ENCODE measurements at regions not wholly inside any gene's neighbourhood (a gene's known extent, or its start where the extent isn't known, plus 50 kb on each side); places are given as distances from the start of the nearest gene placed in this dataset.

- TF ChIP-seq NFIC (IDR thresholded peaks at IDR 0.05; ENCODE audit: borderline replicate concordance) (no peak), SIN3A (IDR thresholded peaks at IDR 0.05; ENCODE audit: borderline replicate concordance, low read depth, low read length) (no peak), POLR2AphosphoS5 (IDR thresholded peaks at IDR 0.05; ENCODE audit: low read depth, low read length) (no peak), ELF1 (IDR thresholded peaks at IDR 0.05) (no peak), FOXM1 (IDR thresholded peaks at IDR 0.05; ENCODE audit: low read depth) (0 out of 2 replicates have a peak, but pooled peaks have one; percentile 7), RXRA (IDR thresholded peaks at IDR 0.05; ENCODE audit: borderline replicate concordance, low read depth) (no peak)
- TF ChIP-seq, protein P1, sequence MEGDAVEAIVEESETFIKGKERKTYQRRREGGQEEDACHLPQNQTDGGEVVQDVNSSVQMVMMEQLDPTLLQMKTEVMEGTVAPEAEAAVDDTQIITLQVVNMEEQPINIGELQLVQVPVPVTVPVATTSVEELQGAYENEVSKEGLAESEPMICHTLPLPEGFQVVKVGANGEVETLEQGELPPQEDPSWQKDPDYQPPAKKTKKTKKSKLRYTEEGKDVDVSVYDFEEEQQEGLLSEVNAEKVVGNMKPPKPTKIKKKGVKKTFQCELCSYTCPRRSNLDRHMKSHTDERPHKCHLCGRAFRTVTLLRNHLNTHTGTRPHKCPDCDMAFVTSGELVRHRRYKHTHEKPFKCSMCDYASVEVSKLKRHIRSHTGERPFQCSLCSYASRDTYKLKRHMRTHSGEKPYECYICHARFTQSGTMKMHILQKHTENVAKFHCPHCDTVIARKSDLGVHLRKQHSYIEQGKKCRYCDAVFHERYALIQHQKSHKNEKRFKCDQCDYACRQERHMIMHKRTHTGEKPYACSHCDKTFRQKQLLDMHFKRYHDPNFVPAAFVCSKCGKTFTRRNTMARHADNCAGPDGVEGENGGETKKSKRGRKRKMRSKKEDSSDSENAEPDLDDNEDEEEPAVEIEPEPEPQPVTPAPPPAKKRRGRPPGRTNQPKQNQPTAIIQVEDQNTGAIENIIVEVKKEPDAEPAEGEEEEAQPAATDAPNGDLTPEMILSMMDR (IDR thresholded peaks at IDR 0.05) = no peak
Measured at GRCh38 chr10:62584731-62585130, 210.6 kb downstream of the ZNF365 start (continued).

GRCh38 chr10:62585211-62585775, 211.1 kb downstream of the ZNF365 start:
- Histone ChIP-seq H3K9me2 (no peaks in the 10 kb centered on the region), H2AFZ (ENCODE audit: low read depth) (no peak overlapping the region), H3K4me2 (no peak overlapping the region), H3K27ac (ENCODE audit: low read depth in 2 of 2, low read length in 1 of 2) (peak overlapping the region; percentile 84 to 96; a peak in 3 of 4 replicates), H3K36me3 (replicated peaks in 1 of 2; ENCODE audit: control insufficient read depth in 1 of 2, insufficient read depth in 2 of 2, low read length in 1 of 2) (no peaks in the 10 kb centered on the region), H3K27me3 (ENCODE audit: insufficient read depth) (no peaks in the 10 kb centered on the region), H3K9me3 (0 out of 2 replicates have a peak, but pooled peaks cover 4% of the 10 kb centered on the region), H3K9ac (no peak overlapping the region), H3K79me2 (ENCODE audit: insufficient read depth) (no peaks in the 10 kb centered on the region), H3K4me3 (ENCODE audit: low read depth in 2 of 2, low read length in 1 of 2) (no peak overlapping the region), H3K4me1 (ENCODE audit: control insufficient read depth in 1 of 2, insufficient read depth in 2 of 2, low read depth in 1 of 2, low read length in 1 of 2) (peaks cover 0 to 37% of the 10 kb centered on the region in 2 experiments), H3F3A (replicated peaks; ENCODE audit: insufficient read depth) (peaks cover 40% of the 10 kb centered on the region), H4K20me1 (ENCODE audit: insufficient read depth) (no peaks in the 10 kb centered on the region)
- ChIA-PET POLR2A (no interaction called here), CTCF (interaction anchor here (1.7 to 2.8 kb wide), 3 partner anchors 9 to 499 kb away, joined by 3 to 8 read pairs (median 8); no protein-coding TSS in a partner anchor)
- TF ChIP-seq MAX (IDR thresholded peaks at IDR 0.05; ENCODE audit: low read depth) (no peak), USF1 (IDR thresholded peaks at IDR 0.05; ENCODE audit: borderline replicate concordance, low read depth) (no peak), FOXJ3 (CRISPR knock-in tag; IDR thresholded peaks at IDR 0.05) (no peak)
- TF ChIP-seq, protein P2, sequence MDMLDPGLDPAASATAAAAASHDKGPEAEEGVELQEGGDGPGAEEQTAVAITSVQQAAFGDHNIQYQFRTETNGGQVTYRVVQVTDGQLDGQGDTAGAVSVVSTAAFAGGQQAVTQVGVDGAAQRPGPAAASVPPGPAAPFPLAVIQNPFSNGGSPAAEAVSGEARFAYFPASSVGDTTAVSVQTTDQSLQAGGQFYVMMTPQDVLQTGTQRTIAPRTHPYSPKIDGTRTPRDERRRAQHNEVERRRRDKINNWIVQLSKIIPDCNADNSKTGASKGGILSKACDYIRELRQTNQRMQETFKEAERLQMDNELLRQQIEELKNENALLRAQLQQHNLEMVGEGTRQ (IDR thresholded peaks at IDR 0.05; ENCODE audit: borderline replicate concordance, low read depth, low read length) = no peak
- 54% methylated on average over 6 of the region's 6 CpGs for WGBS (ENCODE audit: low lambda C conversion rate)
- DNase-seq = no peak

DNA sequence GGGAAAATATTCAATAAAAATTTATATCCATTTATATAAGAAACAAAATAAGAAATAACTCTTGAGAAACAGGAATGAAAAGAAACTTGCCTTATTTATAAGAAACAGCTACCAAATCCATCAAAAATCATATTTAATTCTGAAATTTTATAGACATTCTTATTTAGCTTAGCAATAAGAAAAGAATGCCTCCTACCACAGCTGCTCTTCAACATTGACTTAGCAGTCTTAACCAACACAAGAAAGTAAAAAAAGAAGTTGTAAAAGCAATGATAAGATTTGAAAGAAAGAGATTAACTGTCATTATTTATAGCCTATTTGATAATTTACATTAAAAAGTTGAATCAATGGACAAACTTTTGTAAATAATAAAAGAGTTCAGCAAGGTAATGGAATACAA, 212.8 kb downstream of the ZNF365 start:
- Histone ChIP-seq H3K9ac (no peak overlapping the region), H3K4me3 (ENCODE audit: low read depth in 2 of 2, low read length in 1 of 2) (no peak overlapping the region), H4K20me1 (ENCODE audit: insufficient read depth) (no peaks in the 10 kb centered on the region), H3K36me3 (replicated peaks in 1 of 2; ENCODE audit: control insufficient read depth in 1 of 2, insufficient read depth in 2 of 2, low read length in 1 of 2) (no peaks in the 10 kb centered on the region), H3K27ac (ENCODE audit: low read depth in 2 of 2, low read length in 1 of 2) (no peak overlapping the region), H3K4me1 (ENCODE audit: control insufficient read depth in 1 of 2, insufficient read depth in 2 of 2, low read depth in 1 of 2, low read length in 1 of 2) (peaks cover 0 to 24% of the 10 kb centered on the region in 2 experiments), H3K4me2 (no peak overlapping the region), H3F3A (replicated peaks; ENCODE audit: insufficient read depth) (peaks cover 30% of the 10 kb centered on the region), H2AFZ (ENCODE audit: low read depth) (no peak overlapping the region), H3K9me3 (0 out of 2 replicates have a peak, but pooled peaks cover 4% of the 10 kb centered on the region), H3K79me2 (ENCODE audit: insufficient read depth) (no peaks in the 10 kb centered on the region), H3K27me3 (ENCODE audit: insufficient read depth) (no peaks in the 10 kb centered on the region), H3K9me2 (no peaks in the 10 kb centered on the region)
- POLR2A ChIA-PET = no interaction called here
- DNase-seq = no peak
- CTCF ChIA-PET = interaction anchor here (1.0 to 2.8 kb wide), 2 partner anchors 231 to 497 kb away, joined by 4 to 8 read pairs; no protein-coding TSS in a partner anchor
- TF ChIP-seq ZBTB33 (IDR thresholded peaks at IDR 0.05; ENCODE audit: borderline replicate concordance, low read depth) (no peak), FOSL2 (IDR thresholded peaks at IDR 0.05; ENCODE audit: borderline replicate concordance, low read depth) (no peak), MEF2A (IDR thresholded peaks at IDR 0.05; ENCODE audit: borderline replicate concordance, low read depth) (no peak), TAF1 (IDR thresholded peaks at IDR 0.05; ENCODE audit: borderline replicate concordance, low read depth, low read length) (no peak), YY1 (IDR thresholded peaks at IDR 0.05; ENCODE audit: low read depth) (no peak), EP300 (IDR thresholded peaks at IDR 0.05; ENCODE audit: borderline replicate concordance in 1 of 2, low read depth in 1 of 2, low read length in 1 of 2) (no peak), CHD2 (IDR thresholded peaks at IDR 0.05; ENCODE audit: low read length, partially characterized antibody) (no peak), TEAD4 (IDR thresholded peaks at IDR 0.05; ENCODE audit: borderline replicate concordance, insufficient read depth) (no peak), MXI1 (IDR thresholded peaks at IDR 0.05; ENCODE audit: low read depth, low read length) (no peak), USF1 (IDR thresholded peaks at IDR 0.05; ENCODE audit: borderline replicate concordance, low read depth) (no peak)

All from SK-N-SH (cell line).